Right atrium auricular region (tissue), 2 donors: ENCODE measurements at regions not wholly inside any gene's neighbourhood (a gene's known extent, or its start where the extent isn't known, plus 50 kb on each side); places are given as distances from the start of the nearest gene placed in this dataset.

Source experiments
- DNase-seq: peaks from one replicate; pipeline ENCODE4 v3.0.0-alpha.2; 2019; ENCODE audit warnings: low spot score
- H3K27ac ChIP-seq, 2 donors: fragments of 200-600 bp; sonication (generic); 1 replicate in 1 of 2; 2 replicates in 1 of 2; pipeline ENCODE4 v1.5.1; 2016 to 2019
- H3K27me3 ChIP-seq, 2 donors: fragments of 200-600 bp; sonication (generic); one replicate each; pipeline versions ENCODE4 v1.5.1 to v1.6.0; 2017 to 2019
- H3K36me3 ChIP-seq: fragments of 200-600 bp; sonication (generic); one replicate; pipeline ENCODE4 v1.5.1; 2016
- H3K4me1 ChIP-seq, 2 donors: fragments of 200-600 bp; sonication (generic); one replicate each; pipeline versions ENCODE4 v1.5.1 to v1.6.0; 2017 to 2019
- H3K4me3 ChIP-seq, 2 donors: fragments of 200-600 bp; sonication (generic); 1 replicate in 1 of 2; 2 replicates in 1 of 2; pipeline ENCODE4 v1.5.1; 2017 to 2019; ENCODE audit warnings: mild to moderate bottlenecking in 1 of 2, moderate library complexity in 1 of 2
- H3K9me3 ChIP-seq, 2 donors: fragments of 200-600 bp; sonication (generic); one replicate each; pipeline ENCODE4 v1.5.1; 2019
- CTCF ChIP-seq, 2 donors: fragments of 200-600 bp; sonication (generic); IDR thresholded peaks; one replicate each; pipeline ENCODE4 v1.5.1; 2019; ENCODE audit warnings: antibody characterized with exemption in 2 of 2

- no peak for TF ChIP-seq CTCF (IDR thresholded peaks at IDR 0.05)
- Histone ChIP-seq H3K27me3 (no peaks in the 10 kb centered on the region), H3K27ac (no peak overlapping the region), H3K4me3 (no peak overlapping the region), H3K4me1 (peaks cover 0 to 37% of the 10 kb centered on the region in 2 donors), H3K36me3 (no peaks in the 10 kb centered on the region), H3K9me3 (no peaks in the 10 kb centered on the region)
- DNase-seq: no peak
These were observed 99.7 kb downstream of the CPN2 start for GRCh38 chr3:194251461-194251860.

- peaks cover 0 to 37% of the 10 kb centered on the region in 2 donors for H3K4me1 ChIP-seq
- no peak for DNase-seq
- no peak overlapping the region for H3K4me3 ChIP-seq
These were observed 99.1 kb downstream of the CPN2 start for GRCh38 chr3:194251891-194252560.

GRCh38 chr3:194253270-194253669, 97.9 kb downstream of the CPN2 start:
- Histone ChIP-seq H3K27ac (no peak overlapping the region), H3K27me3 (no peaks in the 10 kb centered on the region), H3K36me3 (no peaks in the 10 kb centered on the region), H3K4me1 (peaks cover 0 to 37% of the 10 kb centered on the region in 2 donors), H3K4me3 (no peak overlapping the region), H3K9me3 (peaks cover 3 to 5% of the 10 kb centered on the region in 2 donors)
- TF ChIP-seq CTCF (IDR thresholded peaks at IDR 0.05): no peak
- DNase-seq: no peak

More at GRCh38 chr3:194251891-194252560, 99.1 kb downstream of the CPN2 start:
- no peak overlapping the region for H3K27ac ChIP-seq
- no peaks in the 10 kb centered on the region for H3K36me3 ChIP-seq
- H3K9me3 ChIP-seq: no peaks in the 10 kb centered on the region
- H3K27me3 ChIP-seq: no peaks in the 10 kb centered on the region
- no peak for TF ChIP-seq CTCF (IDR thresholded peaks at IDR 0.05)

GRCh38 chr3:194254040-194254439, 97.1 kb downstream of the CPN2 start:
- H3K27me3 ChIP-seq: no peaks in the 10 kb centered on the region
- no peak for TF ChIP-seq CTCF (IDR thresholded peaks at IDR 0.05)
- no peaks in the 10 kb centered on the region for H3K36me3 ChIP-seq
- H3K27ac ChIP-seq: no peak overlapping the region
- peaks cover 5 to 8% of the 10 kb centered on the region in 2 donors for H3K9me3 ChIP-seq
- H3K4me1 ChIP-seq: peaks cover 0 to 35% of the 10 kb centered on the region in 2 donors
- peak; percentile 18 for DNase-seq
- no peak overlapping the region for H3K4me3 ChIP-seq

GRCh38 chr3:194255252-194256039, 95.7 kb downstream of the CPN2 start:
- Histone ChIP-seq H3K4me3 (no peak overlapping the region), H3K27ac (peak overlapping the region in 1 of 2 donors; percentile 46), H3K9me3 (peaks cover 5 to 8% of the 10 kb centered on the region in 2 donors), H3K27me3 (no peaks in the 10 kb centered on the region), H3K4me1 (peaks cover 0 to 21% of the 10 kb centered on the region in 2 donors), H3K36me3 (no peaks in the 10 kb centered on the region)
- peak; percentile 89 for DNase-seq
- TF ChIP-seq CTCF (IDR thresholded peaks at IDR 0.05): no peak
